Gastroesophageal sphincter (tissue), 3 donors: ENCODE measurements at regions not wholly inside any gene's neighbourhood (a gene's known extent, or its start where the extent isn't known, plus 50 kb on each side); places are given as distances from the start of the nearest gene placed in this dataset.

Experiments used
- EP300 ChIP-seq: sonication (generic); formaldehyde crosslinking; IDR thresholded peaks from one replicate; pipeline ENCODE4 v1.6.1; 2017; ENCODE audit warnings: antibody characterized with exemption, mild to moderate bottlenecking
- POLR2A ChIP-seq, 2 donors: fragments of 450-650 bp; IDR thresholded peaks; one replicate each; pipeline ENCODE4 v1.6.1; 2017; ENCODE audit warnings: antibody characterized with exemption in 2 of 2, mild to moderate bottlenecking in 2 of 2, moderate library complexity in 1 of 2
- POLR2AphosphoS5 ChIP-seq: sonication (generic); formaldehyde crosslinking; IDR thresholded peaks from one replicate; pipeline ENCODE4 v1.6.1; 2017; ENCODE audit warnings: antibody characterized with exemption
- TF ChIP-seq, protein P1 (sequence below), 4 experiments: fragments of 200-600 bp in 2 of 4; fragments of 450-650 bp in 2 of 4; sonication (generic) in 1 of 4; IDR thresholded peaks; one replicate each; pipeline ENCODE4 v1.5.1; 2017 to 2019; ENCODE audit warnings: antibody characterized with exemption in 4 of 4, mild to moderate bottlenecking in 2 of 4, moderate library complexity in 2 of 4

DNA sequence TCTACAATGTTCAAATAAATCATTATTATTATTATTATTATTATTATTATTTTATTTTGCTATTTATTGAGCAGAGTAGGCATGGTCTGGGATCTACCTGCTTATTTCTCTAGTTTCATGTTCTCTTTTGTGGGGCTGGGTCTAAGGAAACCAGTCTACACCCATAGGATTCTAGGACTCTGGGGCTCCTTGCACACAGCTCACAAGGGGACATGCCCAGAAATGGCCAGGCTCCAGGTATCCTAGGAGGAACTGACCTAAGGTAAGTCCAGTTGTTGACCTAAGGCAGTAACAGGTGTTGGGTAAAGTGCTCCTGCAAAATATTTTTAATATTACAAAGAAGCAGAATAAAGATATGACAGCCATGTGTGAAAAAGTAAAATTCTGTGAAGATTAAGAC is 149.6 kb upstream of the TBL1XR1 start:
- TF ChIP-seq, protein P1, sequence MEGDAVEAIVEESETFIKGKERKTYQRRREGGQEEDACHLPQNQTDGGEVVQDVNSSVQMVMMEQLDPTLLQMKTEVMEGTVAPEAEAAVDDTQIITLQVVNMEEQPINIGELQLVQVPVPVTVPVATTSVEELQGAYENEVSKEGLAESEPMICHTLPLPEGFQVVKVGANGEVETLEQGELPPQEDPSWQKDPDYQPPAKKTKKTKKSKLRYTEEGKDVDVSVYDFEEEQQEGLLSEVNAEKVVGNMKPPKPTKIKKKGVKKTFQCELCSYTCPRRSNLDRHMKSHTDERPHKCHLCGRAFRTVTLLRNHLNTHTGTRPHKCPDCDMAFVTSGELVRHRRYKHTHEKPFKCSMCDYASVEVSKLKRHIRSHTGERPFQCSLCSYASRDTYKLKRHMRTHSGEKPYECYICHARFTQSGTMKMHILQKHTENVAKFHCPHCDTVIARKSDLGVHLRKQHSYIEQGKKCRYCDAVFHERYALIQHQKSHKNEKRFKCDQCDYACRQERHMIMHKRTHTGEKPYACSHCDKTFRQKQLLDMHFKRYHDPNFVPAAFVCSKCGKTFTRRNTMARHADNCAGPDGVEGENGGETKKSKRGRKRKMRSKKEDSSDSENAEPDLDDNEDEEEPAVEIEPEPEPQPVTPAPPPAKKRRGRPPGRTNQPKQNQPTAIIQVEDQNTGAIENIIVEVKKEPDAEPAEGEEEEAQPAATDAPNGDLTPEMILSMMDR (IDR thresholded peaks at IDR 0.05), result no peak
- TF ChIP-seq POLR2A (IDR thresholded peaks at IDR 0.05) (no peak), POLR2AphosphoS5 (no peak), EP300 (no peak)
